Stimulated activated CD4-positive, alpha-beta T cell treated with anti-CD3 and anti-CD28 coated beads, TNF-alpha, amount 100 ng/mL, for 1 hour (primary cell): ENCODE measurements at regions not wholly inside any gene's neighbourhood (a gene's known extent, or its start where the extent isn't known, plus 50 kb on each side); places are given as distances from the start of the nearest gene placed in this dataset.

Experiments
- DNase-seq, 3 donors: peaks; one replicate each; pipeline ENCODE4 v3.0.0-alpha.2; 2020; ENCODE audit warnings: low read depth in 3 of 3, low spot score in 1 of 3

DNA sequence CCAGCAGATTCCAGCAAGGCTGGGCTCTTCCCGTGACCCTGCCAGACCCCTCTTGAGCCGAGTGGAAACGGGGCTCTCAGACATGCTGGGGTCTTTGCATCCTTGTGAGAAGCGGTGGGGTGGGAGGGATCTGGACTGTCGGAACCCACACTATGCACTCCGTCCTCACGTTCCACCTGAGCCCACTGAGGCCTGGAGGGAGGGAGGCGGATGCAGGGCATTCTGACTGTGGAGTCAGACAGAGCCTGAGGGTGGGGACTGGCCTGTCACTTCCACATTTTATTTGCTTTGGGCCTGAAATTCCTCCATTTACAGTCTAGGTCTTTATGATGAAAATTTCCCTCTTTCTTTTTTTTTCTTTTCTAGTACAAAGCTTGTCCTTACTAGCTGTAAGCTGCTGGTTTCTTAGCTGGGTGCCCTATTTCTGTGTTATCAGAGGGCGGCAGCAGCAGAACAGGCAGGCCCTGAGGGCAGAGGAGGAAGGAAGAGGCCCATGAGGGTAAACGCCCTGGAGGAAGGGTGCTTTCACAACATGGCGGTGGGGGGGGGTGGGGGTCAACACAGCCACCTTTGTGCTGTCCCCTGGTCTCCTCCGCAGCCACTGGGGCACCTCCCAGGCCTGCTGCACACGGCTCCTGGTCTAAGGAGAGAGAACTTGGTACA, 373.5 kb upstream of the MYT1L start:
- DNase-seq = no peak

- DNase-seq = no peak
Measured at GRCh38 chr2:2703762-2704427, 372.8 kb upstream of the MYT1L start.

GRCh38 chr2:2703172-2703571, 372.1 kb upstream of the MYT1L start:
- DNase-seq = no peak

- DNase-seq = no peak
Measured at GRCh38 chr2:2702385-2702784, 371.3 kb upstream of the MYT1L start.

DNA sequence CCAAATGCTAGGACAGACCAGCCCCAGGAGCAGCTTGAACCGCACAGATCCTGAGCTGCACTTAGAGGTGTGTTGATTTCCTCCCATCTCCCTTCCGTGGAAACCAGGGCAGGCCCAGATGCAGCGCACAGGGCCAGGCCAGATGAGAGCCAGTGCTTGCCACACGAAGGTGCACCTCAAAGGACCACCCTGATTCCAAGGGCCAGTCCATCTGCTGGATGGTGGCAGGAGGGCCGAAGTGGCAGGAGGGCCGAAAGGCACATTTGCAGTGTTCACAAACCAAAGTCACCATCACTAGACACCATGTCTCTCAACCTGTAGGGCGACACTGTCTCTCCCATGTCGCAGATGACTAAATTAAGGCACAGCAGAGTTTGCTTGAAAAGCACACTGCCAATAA, 370.7 kb upstream of the MYT1L start:
- no peak for DNase-seq

DNA sequence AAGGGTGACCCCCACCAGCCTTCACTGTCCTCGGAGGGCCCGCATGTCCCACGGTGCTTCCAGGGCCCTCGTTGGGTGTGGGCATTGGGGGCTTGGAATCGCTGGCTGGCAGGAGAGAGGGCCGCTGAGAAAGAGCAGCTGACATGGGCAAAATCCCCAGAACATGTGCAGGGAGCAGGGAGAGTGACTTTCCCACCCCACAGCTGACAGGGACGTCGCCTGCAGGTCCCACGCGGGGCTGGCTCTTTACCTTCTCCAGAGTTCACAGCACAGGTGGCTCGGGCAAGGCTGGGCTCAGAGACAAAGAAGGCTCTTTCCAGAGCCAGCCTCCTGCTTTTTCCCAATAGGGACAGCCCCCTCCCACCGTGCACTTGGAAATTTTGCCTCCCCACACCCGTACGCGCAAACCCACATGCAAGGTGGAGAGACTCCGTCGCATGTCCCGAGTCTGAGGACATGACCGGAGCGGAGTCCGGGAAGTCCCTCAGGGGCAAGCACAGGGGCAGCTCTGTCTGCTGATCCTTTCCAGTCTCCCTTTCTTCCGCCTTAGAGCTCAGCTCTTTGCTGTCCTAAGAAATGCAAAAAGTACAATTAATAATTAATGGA, 370.2 kb upstream of the MYT1L start:
- no peak for DNase-seq

GRCh38 chr2:2699121-2699505, 368.0 kb upstream of the MYT1L start:
- no peak for DNase-seq

DNA sequence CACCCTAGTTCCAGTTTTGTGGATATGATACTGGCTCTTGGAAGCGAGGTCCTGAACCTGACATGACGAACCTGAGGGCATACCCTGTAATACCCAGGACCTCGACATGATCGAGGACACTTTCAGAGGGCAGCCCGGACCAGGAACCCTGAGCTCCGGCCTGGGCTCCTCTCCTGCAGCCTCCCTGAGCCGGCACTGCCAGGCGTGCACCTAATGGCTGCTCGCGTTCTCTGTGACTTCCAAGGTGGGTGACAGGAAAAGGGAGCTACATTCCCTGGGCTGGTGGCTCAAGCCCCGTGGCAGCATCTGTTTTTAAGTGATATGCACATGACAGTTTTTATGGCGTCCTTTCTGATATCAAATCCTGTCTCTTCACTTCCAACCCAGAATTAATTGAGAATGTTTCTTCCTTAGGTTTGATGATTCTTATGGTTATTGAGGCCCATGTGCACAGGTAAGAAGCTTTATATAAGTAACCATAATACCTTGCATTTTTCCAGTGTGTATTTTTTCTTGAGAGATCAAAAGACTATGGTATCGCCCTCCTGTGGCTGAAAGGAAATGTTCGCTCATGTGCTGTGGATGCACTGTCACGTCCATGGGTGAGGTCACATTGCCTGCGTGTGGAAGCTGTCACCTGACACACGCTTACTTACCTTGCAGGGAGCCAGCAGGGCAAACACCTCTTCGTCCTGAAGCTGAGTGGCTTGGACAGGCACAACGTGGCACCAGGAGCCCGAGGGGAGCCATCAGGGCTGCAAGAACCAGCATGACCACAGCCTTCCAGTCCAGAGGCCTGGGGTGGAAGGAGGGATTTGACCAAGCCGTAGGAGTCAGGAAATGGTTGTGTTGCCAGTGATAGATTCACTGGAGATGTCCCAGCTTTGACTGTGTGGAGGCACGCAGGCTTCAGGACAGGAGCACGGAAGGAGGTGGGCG, 367.4 kb upstream of the MYT1L start:
- no peak for DNase-seq

DNA sequence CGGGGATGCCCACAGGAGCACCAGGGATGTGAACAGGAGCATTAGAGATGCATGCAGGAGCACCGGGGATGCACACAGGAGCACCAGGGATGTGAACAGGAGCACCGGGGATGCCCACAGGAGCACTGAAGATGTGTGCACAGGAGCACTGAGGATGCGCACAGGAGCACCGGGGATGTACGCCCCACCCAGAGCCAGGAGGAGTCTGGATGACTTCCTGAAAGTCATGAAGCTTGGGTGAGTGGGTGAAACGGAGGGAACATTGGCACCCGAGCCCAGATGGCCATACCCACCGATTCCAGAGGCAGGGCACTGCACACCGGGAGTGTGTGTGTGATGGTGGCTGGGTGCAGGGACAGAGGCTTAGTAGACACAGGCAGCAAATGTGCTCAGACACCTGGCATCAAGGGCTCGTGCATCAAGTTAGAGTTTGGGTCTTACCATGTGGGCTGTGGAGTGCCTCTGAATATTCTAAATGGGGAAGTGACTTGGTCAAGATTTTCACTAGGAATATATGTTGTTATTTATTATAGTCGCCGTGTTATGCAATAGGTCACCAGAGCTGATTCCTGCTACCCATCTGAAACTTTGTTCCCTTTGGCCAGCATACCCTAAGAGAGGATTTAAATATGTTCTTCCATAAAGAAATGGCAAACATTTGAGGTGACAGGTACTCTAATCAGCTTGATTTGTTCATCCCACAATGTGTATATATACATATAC, 365.8 kb upstream of the MYT1L start:
- DNase-seq = no peak

DNA sequence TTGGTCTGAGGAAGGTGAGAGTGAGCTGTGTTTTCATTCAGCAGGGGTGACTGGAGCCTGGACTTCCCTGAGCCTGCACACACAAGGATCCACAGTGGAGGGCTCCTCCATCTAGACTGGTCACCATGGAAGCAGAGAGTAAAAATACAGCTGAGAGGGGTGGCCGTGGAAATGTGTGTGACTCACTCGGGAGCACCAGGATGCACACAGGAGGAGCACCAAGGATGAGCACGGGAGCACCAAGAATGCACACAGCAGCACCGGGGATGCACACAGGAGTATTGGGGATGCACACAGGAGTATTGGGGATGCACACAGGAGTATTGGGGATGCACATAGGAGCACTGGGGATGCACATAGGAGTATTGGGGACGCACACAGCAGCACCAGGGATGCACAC, 365.2 kb upstream of the MYT1L start:
- no peak for DNase-seq

DNA sequence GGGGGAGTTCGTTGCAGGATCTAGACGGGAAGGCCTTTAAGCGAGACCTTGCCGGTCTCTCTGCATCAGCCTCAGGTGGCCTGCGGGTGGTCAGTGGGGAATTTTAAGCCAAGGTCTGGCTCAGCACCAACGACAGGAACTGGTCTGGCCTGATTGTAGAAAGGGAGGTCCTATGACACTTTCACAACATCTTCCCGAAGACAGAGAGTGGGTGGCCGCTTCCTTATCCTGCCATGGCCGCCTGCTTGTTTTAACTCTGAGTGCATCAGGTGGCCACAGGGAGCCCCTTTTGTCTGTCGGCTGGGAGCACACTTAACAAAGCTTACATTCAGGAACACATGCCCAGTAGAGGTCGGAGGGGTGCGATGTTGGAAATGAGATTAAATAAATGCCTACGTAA, 363.7 kb upstream of the MYT1L start:
- DNase-seq = no peak

GRCh38 chr2:2692599-2693389, 361.7 kb upstream of the MYT1L start:
- no peak for DNase-seq

- DNase-seq = no peak
Measured at GRCh38 chr2:2691419-2691818, 360.3 kb upstream of the MYT1L start.

DNA sequence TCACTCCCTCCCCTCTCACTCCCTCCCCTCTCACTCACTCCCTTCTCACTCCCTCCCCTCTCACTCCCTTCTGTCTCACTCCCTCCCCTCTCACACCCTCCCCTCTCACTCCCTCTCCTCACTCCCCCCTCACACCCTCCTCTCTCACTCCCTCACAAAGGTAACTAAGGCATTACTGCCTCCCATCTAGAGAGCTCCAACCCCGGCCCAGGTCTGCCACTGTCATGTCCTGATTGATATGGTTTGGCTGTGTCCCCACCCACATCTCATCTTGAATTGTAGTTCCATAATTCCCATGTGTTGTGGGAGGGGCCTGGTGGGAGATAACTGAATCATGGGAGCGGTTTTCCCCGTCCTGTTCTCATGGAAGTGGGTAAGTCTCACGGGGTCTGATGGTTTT, 359.9 kb upstream of the MYT1L start:
- DNase-seq = no peak

GRCh38 chr2:2689306-2689705, 358.2 kb upstream of the MYT1L start:
- no peak for DNase-seq

- DNase-seq = no peak
Measured at GRCh38 chr2:2688254-2688653, 357.2 kb upstream of the MYT1L start.

DNA sequence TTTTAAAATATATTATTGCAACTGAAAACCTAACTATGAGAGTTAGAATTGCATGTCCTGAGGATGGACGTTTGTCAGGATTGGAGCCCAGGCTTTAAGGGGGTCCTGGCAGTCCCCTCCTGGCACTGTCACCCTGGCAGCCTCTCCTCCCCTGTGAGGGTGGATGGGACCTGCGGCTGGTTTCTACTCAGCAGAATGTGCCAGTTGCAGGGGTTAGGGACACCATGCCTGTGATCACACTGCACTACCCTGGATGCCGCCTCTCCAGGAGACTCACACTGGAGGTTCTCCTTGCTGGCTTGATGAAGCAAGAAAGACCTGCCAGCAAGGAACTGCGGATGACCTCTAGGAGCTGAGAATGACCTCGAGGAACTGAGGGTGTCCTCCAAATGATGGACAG, 356.7 kb upstream of the MYT1L start:
- no peak for DNase-seq

DNA sequence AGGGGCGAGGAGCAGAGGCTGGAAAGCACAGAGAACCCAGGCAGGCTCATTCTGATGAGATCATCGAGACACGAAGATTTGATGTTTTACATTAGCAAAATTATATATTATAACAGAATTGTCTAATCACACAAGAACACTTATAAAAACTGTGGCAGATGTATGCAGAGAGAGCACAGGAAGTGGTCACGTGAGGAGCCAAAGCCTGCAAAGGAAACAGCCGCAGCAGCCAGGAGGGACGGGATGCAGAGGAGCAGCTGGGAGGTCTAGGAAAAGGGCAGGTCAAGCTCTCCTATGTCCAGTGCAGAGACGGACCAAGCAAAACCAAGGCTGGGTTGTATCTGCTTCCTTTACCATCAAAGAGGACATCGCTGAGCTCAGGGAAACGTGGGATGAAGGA, 355.1 kb upstream of the MYT1L start:
- no peak for DNase-seq

GRCh38 chr2:2683606-2684224, 352.6 kb upstream of the MYT1L start:
- no peak for DNase-seq
